GM23338 (cell line): ENCODE measurements at regions not wholly inside any gene's neighbourhood (a gene's known extent, or its start where the extent isn't known, plus 50 kb on each side); places are given as distances from the start of the nearest gene placed in this dataset.
A peak's percentile ranks its signal among the peaks of the same experiment; 100 is the strongest.

Source experiments
- ATAC-seq: fragments of 200-7000 bp; cut with Tn5 transposase; 3 replicates; pipeline ENCODE4 v1.9.1; 2020
- DNase-seq: peaks from one replicate; pipeline ENCODE4 v3.0.0-alpha.2; 2015; ENCODE audit warnings: low spot score
- H2AFZ ChIP-seq: fragments of 200-600 bp; sonication (generic); 2 replicates; pipeline ENCODE4 v1.8.0; 2016; ENCODE audit warnings: antibody characterized with exemption, mild to moderate bottlenecking, moderate library complexity
- H3F3A ChIP-seq: fragments of 200-600 bp; sonication (generic); replicated peaks from 2 replicates; pipeline ENCODE4 v1.8.0; 2017; ENCODE audit warnings: antibody characterized with exemption, mixed run types, low read depth
- H3K27ac ChIP-seq: fragments of 200-600 bp; sonication (generic); 2 replicates; pipeline ENCODE4 v1.6.1; 2016; ENCODE audit warnings: low read depth
- H3K27me3 ChIP-seq: fragments of 200-600 bp; sonication (generic); 2 replicates; pipeline ENCODE4 v1.8.0; 2016; ENCODE audit warnings: mild to moderate bottlenecking, mixed run types, moderate library complexity; ENCODE audit not compliant: insufficient read depth
- H3K36me3 ChIP-seq: fragments of 200-600 bp; sonication (generic); 2 replicates; pipeline ENCODE4 v1.8.0; 2016; ENCODE audit warnings: mild to moderate bottlenecking; ENCODE audit not compliant: insufficient read depth
- H3K4me1 ChIP-seq: fragments of 200-600 bp; sonication (generic); 2 replicates; pipeline ENCODE4 v1.8.0; 2016; ENCODE audit warnings: mild to moderate bottlenecking, moderate library complexity; ENCODE audit not compliant: insufficient read depth
- H3K4me2 ChIP-seq: fragments of 200-600 bp; sonication (generic); 2 replicates; pipeline ENCODE4 v1.7.1; 2017; ENCODE audit warnings: mixed run types
- H3K4me3 ChIP-seq: fragments of 200-600 bp; sonication (generic); 2 replicates; pipeline ENCODE4 v1.6.1; 2016; ENCODE audit warnings: mixed run types
- H3K79me2 ChIP-seq: fragments of 200-600 bp; sonication (generic); replicated peaks from 2 replicates; pipeline ENCODE4 v1.8.0; 2017; ENCODE audit warnings: mild to moderate bottlenecking; ENCODE audit not compliant: insufficient read depth
- H3K9me2 ChIP-seq: fragments of 200-600 bp; sonication (generic); 2 replicates; pipeline ENCODE4 v1.8.0; 2017; ENCODE audit not compliant: insufficient read depth
- H4K20me1 ChIP-seq: fragments of 200-600 bp; sonication (generic); replicated peaks from 2 replicates; pipeline ENCODE4 v1.8.0; 2017; ENCODE audit warnings: mild to moderate bottlenecking; ENCODE audit not compliant: insufficient read depth
- H3K27ac Mint-ChIP-seq: 2 replicates; pipeline ENCODE4 v1.8.0; 2020; ENCODE audit warnings: inconsistent platforms, mild to moderate bottlenecking, moderate library complexity, mixed read lengths
- H3K27me3 Mint-ChIP-seq: 3 replicates; pipeline ENCODE4 v1.8.0; 2022; ENCODE audit warnings: low read depth, mild to moderate bottlenecking, moderate library complexity, mixed read lengths, inconsistent platforms; ENCODE audit not compliant: insufficient read depth, poor library complexity
- H3K36me3 Mint-ChIP-seq: 3 replicates; pipeline ENCODE4 v1.8.0; 2021; ENCODE audit warnings: low read depth, mild to moderate bottlenecking, inconsistent platforms, moderate library complexity, mixed read lengths
- H3K4me1 Mint-ChIP-seq: 3 replicates; pipeline ENCODE4 v1.8.0; 2020; ENCODE audit warnings: mild to moderate bottlenecking, inconsistent platforms, mixed read lengths
- H3K4me3 Mint-ChIP-seq: 3 replicates; pipeline ENCODE4 v1.8.0; 2021; ENCODE audit warnings: moderate library complexity, mild to moderate bottlenecking, inconsistent platforms, mixed read lengths
- H3K9me3 Mint-ChIP-seq: 3 replicates; pipeline ENCODE4 v1.8.0; 2020; ENCODE audit warnings: moderate library complexity, mild to moderate bottlenecking, inconsistent platforms, mixed read lengths
- CREB1 ChIP-seq: fragments of 250-450 bp; sonication (Bioruptor Pico); IDR thresholded peaks from 2 replicates; pipeline ENCODE4 v1.5.0; 2020; ENCODE audit warnings: low read depth, mild to moderate bottlenecking, moderate library complexity
- EZH2 ChIP-seq: fragments of 200-600 bp; sonication (generic); IDR thresholded peaks from one replicate; pipeline ENCODE4 v1.8.0; 2017; ENCODE audit warnings: antibody characterized with exemption, mild to moderate bottlenecking, low read depth; ENCODE audit not compliant: unreplicated experiment
- EZH2phosphoT487 ChIP-seq: fragments of 200-600 bp; sonication (generic); IDR thresholded peaks from one replicate; pipeline ENCODE4 v1.8.1; 2018; ENCODE audit warnings: antibody characterized with exemption; ENCODE audit not compliant: unreplicated experiment
- JUNB ChIP-seq: IDR thresholded peaks from one replicate; pipeline ENCODE4 v1.6.1; 2016; ENCODE audit warnings: antibody characterized with exemption; ENCODE audit not compliant: unreplicated experiment
- NANOG ChIP-seq: IDR thresholded peaks from 2 replicates; pipeline ENCODE4 v1.6.1; 2016; ENCODE audit warnings: antibody characterized with exemption, borderline replicate concordance
- POLR2AphosphoS5 ChIP-seq: IDR thresholded peaks from 2 replicates; pipeline ENCODE4 v1.6.1; 2016; ENCODE audit warnings: antibody characterized with exemption, low read depth
- STAT1 ChIP-seq: IDR thresholded peaks from one replicate; pipeline ENCODE4 v1.6.1; 2016; ENCODE audit warnings: antibody characterized with exemption; ENCODE audit not compliant: unreplicated experiment
- ZNF114 ChIP-seq: fragments of 250-450 bp; sonication (Bioruptor Pico); IDR thresholded peaks from 2 replicates; pipeline ENCODE4 v1.5.0; 2020; ENCODE audit warnings: mild to moderate bottlenecking, moderate library complexity
- ZNF331 ChIP-seq: fragments of 250-450 bp; sonication (Bioruptor Pico); IDR thresholded peaks from 2 replicates; pipeline ENCODE4 v1.5.0; 2020; ENCODE audit warnings: low read depth, mild to moderate bottlenecking, moderate library complexity
- TF ChIP-seq, protein P1 (sequence below), 2 experiments: fragments of 200-600 bp in 1 of 2; sonication (generic) in 1 of 2; conservative IDR thresholded peaks; 2 replicates each; pipeline versions ENCODE4 v1.5.1 to v1.6.1; 2016 to 2017; ENCODE audit warnings: antibody characterized with exemption in 2 of 2, low read depth in 2 of 2, mild to moderate bottlenecking in 2 of 2, moderate library complexity in 1 of 2
- TF ChIP-seq, protein P2 (sequence below): IDR thresholded peaks from 2 replicates; pipeline ENCODE4 v1.6.1; 2016; ENCODE audit warnings: antibody characterized with exemption
- TF ChIP-seq, protein P3 (sequence below): IDR thresholded peaks from one replicate; pipeline ENCODE4 v1.6.1; 2018; ENCODE audit warnings: antibody characterized with exemption; ENCODE audit not compliant: unreplicated experiment
- TF ChIP-seq, protein P4 (sequence below): fragments of 250-450 bp; sonication (Bioruptor Pico); IDR thresholded peaks from 2 replicates; pipeline ENCODE4 v1.5.0; 2020; ENCODE audit warnings: mild to moderate bottlenecking, moderate library complexity

DNA sequence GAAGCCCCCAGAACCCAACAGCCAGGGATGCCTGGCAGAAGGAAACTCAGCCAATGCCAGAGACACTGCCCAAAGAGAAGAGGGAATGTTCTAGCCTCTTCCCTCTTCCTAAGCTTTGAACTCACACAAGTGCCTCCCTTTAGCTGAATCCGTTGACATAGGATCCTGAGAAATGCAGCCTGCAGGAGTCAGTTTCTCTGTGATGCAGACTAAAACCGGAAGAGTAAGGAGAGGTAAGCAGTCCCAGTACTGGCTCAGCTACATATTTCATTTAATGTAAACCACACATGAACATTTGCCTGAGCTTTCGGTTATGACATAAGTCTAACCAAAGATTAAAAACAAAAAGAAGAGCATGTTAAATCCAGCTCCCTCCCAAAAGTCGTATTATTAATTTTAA is 768.7 kb downstream of the TBL1XR1 start:
- Histone ChIP-seq H3K36me3 (no peaks in the 10 kb centered on the region), H3K9me2 (no peaks in the 10 kb centered on the region), H3K4me1 (peaks cover 18% of the 10 kb centered on the region; the same call in 1 of the 2 replicates), H4K20me1 (no peaks in the 10 kb centered on the region), H3K4me2 (no peak overlapping the region), H3K27me3 (no peaks in the 10 kb centered on the region), H3K79me2 (no peaks in the 10 kb centered on the region), H2AFZ (no peak overlapping the region), H3K27ac (0 out of 2 replicates have a peak overlapping the region, but pooled peaks have one; percentile 8), H3K4me3 (no peak overlapping the region), H3F3A (no peaks in the 10 kb centered on the region)
- DNase-seq (peak; percentile 37), ATAC-seq (peak; percentile 70)
- Mint-ChIP-seq H3K4me1 (peaks cover 20% of the 10 kb centered on the region), H3K27ac (peak overlapping the region; percentile 50; the same call in 1 of the 2 replicates), H3K9me3 (no peaks in the 10 kb centered on the region; the same call in 2 of the 3 replicates), H3K27me3 (no peaks in the 10 kb centered on the region), H3K36me3 (no peaks in the 10 kb centered on the region), H3K4me3 (no peak overlapping the region)
- TF ChIP-seq, protein P1, sequence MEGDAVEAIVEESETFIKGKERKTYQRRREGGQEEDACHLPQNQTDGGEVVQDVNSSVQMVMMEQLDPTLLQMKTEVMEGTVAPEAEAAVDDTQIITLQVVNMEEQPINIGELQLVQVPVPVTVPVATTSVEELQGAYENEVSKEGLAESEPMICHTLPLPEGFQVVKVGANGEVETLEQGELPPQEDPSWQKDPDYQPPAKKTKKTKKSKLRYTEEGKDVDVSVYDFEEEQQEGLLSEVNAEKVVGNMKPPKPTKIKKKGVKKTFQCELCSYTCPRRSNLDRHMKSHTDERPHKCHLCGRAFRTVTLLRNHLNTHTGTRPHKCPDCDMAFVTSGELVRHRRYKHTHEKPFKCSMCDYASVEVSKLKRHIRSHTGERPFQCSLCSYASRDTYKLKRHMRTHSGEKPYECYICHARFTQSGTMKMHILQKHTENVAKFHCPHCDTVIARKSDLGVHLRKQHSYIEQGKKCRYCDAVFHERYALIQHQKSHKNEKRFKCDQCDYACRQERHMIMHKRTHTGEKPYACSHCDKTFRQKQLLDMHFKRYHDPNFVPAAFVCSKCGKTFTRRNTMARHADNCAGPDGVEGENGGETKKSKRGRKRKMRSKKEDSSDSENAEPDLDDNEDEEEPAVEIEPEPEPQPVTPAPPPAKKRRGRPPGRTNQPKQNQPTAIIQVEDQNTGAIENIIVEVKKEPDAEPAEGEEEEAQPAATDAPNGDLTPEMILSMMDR (conservative IDR thresholded peaks at IDR 0.05; ENCODE audit: low read depth in 2 of 2): no peak
- TF ChIP-seq EZH2 (no peak), CREB1 (CRISPR knock-in tag) (no peak), JUNB (no peak), STAT1 (no peak), ZNF331 (CRISPR knock-in tag) (no peak), ZNF114 (no peak), EZH2phosphoT487 (no peak), POLR2AphosphoS5 (no peak), NANOG (no peak)
- TF ChIP-seq, protein P2, sequence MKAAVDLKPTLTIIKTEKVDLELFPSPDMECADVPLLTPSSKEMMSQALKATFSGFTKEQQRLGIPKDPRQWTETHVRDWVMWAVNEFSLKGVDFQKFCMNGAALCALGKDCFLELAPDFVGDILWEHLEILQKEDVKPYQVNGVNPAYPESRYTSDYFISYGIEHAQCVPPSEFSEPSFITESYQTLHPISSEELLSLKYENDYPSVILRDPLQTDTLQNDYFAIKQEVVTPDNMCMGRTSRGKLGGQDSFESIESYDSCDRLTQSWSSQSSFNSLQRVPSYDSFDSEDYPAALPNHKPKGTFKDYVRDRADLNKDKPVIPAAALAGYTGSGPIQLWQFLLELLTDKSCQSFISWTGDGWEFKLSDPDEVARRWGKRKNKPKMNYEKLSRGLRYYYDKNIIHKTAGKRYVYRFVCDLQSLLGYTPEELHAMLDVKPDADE: no peak
- TF ChIP-seq, protein P3, sequence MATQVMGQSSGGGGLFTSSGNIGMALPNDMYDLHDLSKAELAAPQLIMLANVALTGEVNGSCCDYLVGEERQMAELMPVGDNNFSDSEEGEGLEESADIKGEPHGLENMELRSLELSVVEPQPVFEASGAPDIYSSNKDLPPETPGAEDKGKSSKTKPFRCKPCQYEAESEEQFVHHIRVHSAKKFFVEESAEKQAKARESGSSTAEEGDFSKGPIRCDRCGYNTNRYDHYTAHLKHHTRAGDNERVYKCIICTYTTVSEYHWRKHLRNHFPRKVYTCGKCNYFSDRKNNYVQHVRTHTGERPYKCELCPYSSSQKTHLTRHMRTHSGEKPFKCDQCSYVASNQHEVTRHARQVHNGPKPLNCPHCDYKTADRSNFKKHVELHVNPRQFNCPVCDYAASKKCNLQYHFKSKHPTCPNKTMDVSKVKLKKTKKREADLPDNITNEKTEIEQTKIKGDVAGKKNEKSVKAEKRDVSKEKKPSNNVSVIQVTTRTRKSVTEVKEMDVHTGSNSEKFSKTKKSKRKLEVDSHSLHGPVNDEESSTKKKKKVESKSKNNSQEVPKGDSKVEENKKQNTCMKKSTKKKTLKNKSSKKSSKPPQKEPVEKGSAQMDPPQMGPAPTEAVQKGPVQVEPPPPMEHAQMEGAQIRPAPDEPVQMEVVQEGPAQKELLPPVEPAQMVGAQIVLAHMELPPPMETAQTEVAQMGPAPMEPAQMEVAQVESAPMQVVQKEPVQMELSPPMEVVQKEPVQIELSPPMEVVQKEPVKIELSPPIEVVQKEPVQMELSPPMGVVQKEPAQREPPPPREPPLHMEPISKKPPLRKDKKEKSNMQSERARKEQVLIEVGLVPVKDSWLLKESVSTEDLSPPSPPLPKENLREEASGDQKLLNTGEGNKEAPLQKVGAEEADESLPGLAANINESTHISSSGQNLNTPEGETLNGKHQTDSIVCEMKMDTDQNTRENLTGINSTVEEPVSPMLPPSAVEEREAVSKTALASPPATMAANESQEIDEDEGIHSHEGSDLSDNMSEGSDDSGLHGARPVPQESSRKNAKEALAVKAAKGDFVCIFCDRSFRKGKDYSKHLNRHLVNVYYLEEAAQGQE: no peak
- TF ChIP-seq, protein P4, sequence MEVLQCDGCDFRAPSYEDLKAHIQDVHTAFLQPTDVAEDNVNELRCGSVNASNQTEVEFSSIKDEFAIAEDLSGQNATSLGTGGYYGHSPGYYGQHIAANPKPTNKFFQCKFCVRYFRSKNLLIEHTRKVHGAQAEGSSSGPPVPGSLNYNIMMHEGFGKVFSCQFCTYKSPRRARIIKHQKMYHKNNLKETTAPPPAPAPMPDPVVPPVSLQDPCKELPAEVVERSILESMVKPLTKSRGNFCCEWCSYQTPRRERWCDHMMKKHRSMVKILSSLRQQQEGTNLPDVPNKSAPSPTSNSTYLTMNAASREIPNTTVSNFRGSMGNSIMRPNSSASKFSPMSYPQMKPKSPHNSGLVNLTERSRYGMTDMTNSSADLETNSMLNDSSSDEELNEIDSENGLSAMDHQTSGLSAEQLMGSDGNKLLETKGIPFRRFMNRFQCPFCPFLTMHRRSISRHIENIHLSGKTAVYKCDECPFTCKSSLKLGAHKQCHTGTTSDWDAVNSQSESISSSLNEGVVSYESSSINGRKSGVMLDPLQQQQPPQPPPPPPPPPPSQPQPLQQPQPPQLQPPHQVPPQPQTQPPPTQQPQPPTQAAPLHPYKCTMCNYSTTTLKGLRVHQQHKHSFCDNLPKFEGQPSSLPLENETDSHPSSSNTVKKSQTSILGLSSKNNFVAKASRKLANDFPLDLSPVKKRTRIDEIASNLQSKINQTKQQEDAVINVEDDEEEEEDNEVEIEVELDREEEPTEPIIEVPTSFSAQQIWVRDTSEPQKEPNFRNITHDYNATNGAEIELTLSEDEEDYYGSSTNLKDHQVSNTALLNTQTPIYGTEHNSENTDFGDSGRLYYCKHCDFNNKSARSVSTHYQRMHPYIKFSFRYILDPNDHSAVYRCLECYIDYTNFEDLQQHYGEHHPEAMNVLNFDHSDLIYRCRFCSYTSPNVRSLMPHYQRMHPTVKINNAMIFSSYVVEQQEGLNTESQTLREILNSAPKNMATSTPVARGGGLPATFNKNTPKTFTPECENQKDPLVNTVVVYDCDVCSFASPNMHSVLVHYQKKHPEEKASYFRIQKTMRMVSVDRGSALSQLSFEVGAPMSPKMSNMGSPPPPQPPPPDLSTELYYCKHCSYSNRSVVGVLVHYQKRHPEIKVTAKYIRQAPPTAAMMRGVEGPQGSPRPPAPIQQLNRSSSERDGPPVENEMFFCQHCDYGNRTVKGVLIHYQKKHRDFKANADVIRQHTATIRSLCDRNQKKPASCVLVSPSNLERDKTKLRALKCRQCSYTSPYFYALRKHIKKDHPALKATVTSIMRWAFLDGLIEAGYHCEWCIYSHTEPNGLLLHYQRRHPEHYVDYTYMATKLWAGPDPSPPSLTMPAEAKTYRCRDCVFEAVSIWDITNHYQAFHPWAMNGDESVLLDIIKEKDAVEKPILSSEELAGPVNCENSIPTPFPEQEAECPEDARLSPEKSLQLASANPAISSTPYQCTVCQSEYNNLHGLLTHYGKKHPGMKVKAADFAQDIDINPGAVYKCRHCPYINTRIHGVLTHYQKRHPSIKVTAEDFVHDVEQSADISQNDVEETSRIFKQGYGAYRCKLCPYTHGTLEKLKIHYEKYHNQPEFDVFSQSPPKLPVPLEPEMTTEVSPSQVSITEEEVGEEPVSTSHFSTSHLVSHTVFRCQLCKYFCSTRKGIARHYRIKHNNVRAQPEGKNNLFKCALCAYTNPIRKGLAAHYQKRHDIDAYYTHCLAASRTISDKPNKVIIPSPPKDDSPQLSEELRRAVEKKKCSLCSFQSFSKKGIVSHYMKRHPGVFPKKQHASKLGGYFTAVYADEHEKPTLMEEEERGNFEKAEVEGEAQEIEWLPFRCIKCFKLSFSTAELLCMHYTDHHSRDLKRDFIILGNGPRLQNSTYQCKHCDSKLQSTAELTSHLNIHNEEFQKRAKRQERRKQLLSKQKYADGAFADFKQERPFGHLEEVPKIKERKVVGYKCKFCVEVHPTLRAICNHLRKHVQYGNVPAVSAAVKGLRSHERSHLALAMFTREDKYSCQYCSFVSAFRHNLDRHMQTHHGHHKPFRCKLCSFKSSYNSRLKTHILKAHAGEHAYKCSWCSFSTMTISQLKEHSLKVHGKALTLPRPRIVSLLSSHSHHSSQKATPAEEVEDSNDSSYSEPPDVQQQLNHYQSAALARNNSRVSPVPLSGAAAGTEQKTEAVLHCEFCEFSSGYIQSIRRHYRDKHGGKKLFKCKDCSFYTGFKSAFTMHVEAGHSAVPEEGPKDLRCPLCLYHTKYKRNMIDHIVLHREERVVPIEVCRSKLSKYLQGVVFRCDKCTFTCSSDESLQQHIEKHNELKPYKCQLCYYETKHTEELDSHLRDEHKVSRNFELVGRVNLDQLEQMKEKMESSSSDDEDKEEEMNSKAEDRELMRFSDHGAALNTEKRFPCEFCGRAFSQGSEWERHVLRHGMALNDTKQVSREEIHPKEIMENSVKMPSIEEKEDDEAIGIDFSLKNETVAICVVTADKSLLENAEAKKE (CRISPR knock-in tag): no peak
